Putamen (tissue), 1 donor: ENCODE measurements at regions not wholly inside any gene's neighbourhood (a gene's known extent, or its start where the extent isn't known, plus 50 kb on each side); places are given as distances from the start of the nearest gene placed in this dataset.
"Not testable (repeated sequence)": the region's sequence is repeated elsewhere in the genome, so short reads cannot be mapped to it uniquely, and the experiment has no call there.

ENCODE experiments used
- DNase-seq: peaks from one replicate; pipeline ENCODE4 v3.0.0-alpha.2; 2016; ENCODE audit warnings: low spot score

- DNase-seq, result no peak
Measured at GRCh38 chr3:39558775-39559306, 91.4 kb downstream of the MOBP start.

GRCh38 chr3:39559543-39559942 is 92.1 kb downstream of the MOBP start:
- DNase-seq, result no peak

GRCh38 chr3:39568508-39568907 is 101.0 kb downstream of the MOBP start:
- DNase-seq, result no peak

- no peak for DNase-seq
Measured at GRCh38 chr3:39569095-39569494, 101.6 kb downstream of the MOBP start.

GRCh38 chr3:39573392-39573791 is 105.9 kb downstream of the MOBP start:
- DNase-seq, result no peak

- no peak for DNase-seq
Measured at GRCh38 chr3:39577541-39577940, 110.1 kb downstream of the MOBP start.

- not testable (repeated sequence) for DNase-seq
Measured at GRCh38 chr3:39586215-39586614, 118.7 kb downstream of the MOBP start.

- no peak for DNase-seq
Measured at GRCh38 chr3:39587113-39587512, 119.6 kb downstream of the MOBP start.

- no peak for DNase-seq
Measured at GRCh38 chr3:39590806-39591205, 123.3 kb downstream of the MOBP start.

GRCh38 chr3:39592311-39593050 is 125.0 kb downstream of the MOBP start:
- no peak for DNase-seq

GRCh38 chr3:39593341-39593740 is 125.9 kb downstream of the MOBP start:
- DNase-seq, result no peak

GRCh38 chr3:39601241-39601640 is 133.8 kb downstream of the MOBP start:
- no peak for DNase-seq

GRCh38 chr3:39605837-39606236 is 138.4 kb downstream of the MOBP start:
- no peak for DNase-seq

- no peak for DNase-seq
Measured at GRCh38 chr3:39626198-39626597, 158.7 kb downstream of the MOBP start.

GRCh38 chr3:39631136-39631535 is 163.7 kb downstream of the MOBP start:
- no peak for DNase-seq

- DNase-seq, result no peak
Measured at GRCh38 chr3:39637807-39638206, 170.3 kb downstream of the MOBP start.

GRCh38 chr3:39638301-39638700 is 170.8 kb downstream of the MOBP start:
- no peak for DNase-seq

GRCh38 chr3:39639344-39640236 is 169.8 kb upstream of the MYRIP start:
- no peak for DNase-seq

GRCh38 chr3:39641274-39641673 is 168.1 kb upstream of the MYRIP start:
- DNase-seq, result no peak

GRCh38 chr3:39644176-39644575 is 165.2 kb upstream of the MYRIP start:
- no peak for DNase-seq

GRCh38 chr3:39651256-39651655 is 158.2 kb upstream of the MYRIP start:
- not testable (repeated sequence) for DNase-seq

GRCh38 chr3:39651993-39652739 is 157.2 kb upstream of the MYRIP start:
- no peak for DNase-seq
